NT2/D1 (cell line): ENCODE measurements at regions not wholly inside any gene's neighbourhood (a gene's known extent, or its start where the extent isn't known, plus 50 kb on each side); places are given as distances from the start of the nearest gene placed in this dataset.

Experiments
- DNase-seq: peaks from one replicate; pipeline ENCODE4 v3.0.0-alpha.2; 2011; ENCODE audit warnings: low read depth, low spot score
- H3K27me3 ChIP-seq: 2 replicates; pipeline ENCODE4 v1.6.0; 2011; ENCODE audit warnings: mild to moderate bottlenecking; ENCODE audit not compliant: insufficient read length, insufficient read depth
- H3K36me3 ChIP-seq: 2 replicates; pipeline ENCODE4 v1.6.1; 2011; ENCODE audit warnings: mild to moderate bottlenecking, low read length, mixed read lengths; ENCODE audit not compliant: insufficient read depth, insufficient read length
- H3K4me1 ChIP-seq: 2 replicates; pipeline ENCODE4 v1.5.1; 2011; ENCODE audit not compliant: insufficient read depth, insufficient read length
- H3K4me3 ChIP-seq: 2 replicates; pipeline ENCODE4 v1.5.1; 2011; ENCODE audit warnings: low read depth; ENCODE audit not compliant: insufficient read length
- H3K9ac ChIP-seq: 2 replicates; pipeline ENCODE4 v1.6.0; 2011; ENCODE audit warnings: low read depth; ENCODE audit not compliant: insufficient read length
- H3K9me3 ChIP-seq: 2 replicates; pipeline ENCODE4 v1.5.1; 2011; ENCODE audit warnings: mild to moderate bottlenecking, low read length; ENCODE audit not compliant: insufficient read depth
- SUZ12 ChIP-seq: IDR thresholded peaks from 2 replicates; pipeline ENCODE4 v1.6.1; 2011; ENCODE audit not compliant: insufficient read length, insufficient read depth; ENCODE audit errors: extremely low read depth
- YY1 ChIP-seq: IDR thresholded peaks from 2 replicates; pipeline ENCODE4 v1.6.1; 2011; ENCODE audit not compliant: insufficient read length, insufficient read depth
- ZNF274 ChIP-seq: IDR thresholded peaks from 2 replicates; pipeline ENCODE4 v1.6.1; 2011; ENCODE audit warnings: mild to moderate bottlenecking, low read depth, low read length

DNA sequence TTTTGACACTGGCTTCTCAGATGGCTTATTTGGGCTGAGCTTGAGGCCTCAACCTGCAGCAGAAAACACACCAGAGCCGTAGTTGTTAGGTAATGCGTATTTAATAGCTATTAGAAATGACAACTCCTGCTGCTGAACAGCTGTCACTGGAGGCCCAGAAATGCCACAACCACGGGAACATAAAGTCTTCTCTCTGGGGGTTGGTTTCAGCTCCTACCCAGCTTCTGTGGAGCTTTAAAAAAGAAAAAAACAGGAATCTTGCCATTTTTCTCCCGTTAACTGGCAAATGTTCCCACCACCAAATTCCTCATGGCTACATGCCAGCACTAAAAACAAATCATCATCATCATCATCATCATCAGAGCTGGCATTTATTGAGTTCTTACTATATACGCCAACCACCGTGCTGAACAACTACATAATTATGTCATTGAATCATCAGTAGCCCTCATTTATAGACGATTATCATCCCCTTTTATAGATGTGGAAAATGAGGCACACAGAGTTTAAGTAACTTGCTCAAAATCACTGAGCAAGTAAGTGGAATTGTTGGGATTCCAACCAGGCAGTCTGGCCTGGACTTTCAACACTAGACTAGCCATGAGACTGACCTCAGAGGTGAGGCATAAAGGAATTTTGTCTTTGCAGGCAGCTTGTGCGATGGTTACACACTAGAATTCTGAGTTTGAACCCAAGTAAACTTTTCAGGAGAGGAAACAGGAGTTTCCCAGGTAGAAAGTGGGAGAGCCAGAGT, 185.3 kb upstream of the WWC1 start:
- Histone ChIP-seq H3K9ac (no peak overlapping the region), H3K4me1 (peaks cover 3% of the 10 kb centered on the region), H3K9me3 (no peaks in the 10 kb centered on the region), H3K36me3 (no peaks in the 10 kb centered on the region), H3K27me3 (no peaks in the 10 kb centered on the region), H3K4me3 (no peak overlapping the region)
- TF ChIP-seq SUZ12, result no peak
- no peak for TF ChIP-seq ZNF274
- TF ChIP-seq YY1, result no peak
- no peak for DNase-seq

DNA sequence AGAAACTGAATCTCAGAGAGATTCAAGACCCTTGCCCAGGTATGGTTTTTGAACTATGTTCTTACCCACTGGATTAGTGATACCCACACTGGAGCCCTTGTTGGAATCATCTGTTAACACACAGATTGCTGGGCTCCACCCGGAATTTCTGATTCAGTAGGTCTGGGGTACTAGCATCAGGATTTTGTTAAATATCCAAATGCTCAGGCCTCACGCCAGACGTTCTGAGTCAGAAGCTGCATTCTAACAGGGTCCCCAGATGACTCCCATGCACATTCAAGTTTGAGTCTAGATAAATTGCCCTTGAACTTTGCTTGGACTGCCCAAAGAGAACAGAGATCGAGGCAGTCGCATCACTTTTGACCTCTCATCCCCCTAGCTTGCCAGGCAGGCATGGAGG, 182.0 kb upstream of the WWC1 start:
- peaks cover 3% of the 10 kb centered on the region for H3K4me1 ChIP-seq
- TF ChIP-seq YY1, result no peak
- no peak for TF ChIP-seq ZNF274
- no peak for TF ChIP-seq SUZ12
- DNase-seq, result no peak
- no peak overlapping the region for H3K9ac ChIP-seq
- no peaks in the 10 kb centered on the region for H3K36me3 ChIP-seq
- no peak overlapping the region for H3K4me3 ChIP-seq
- no peaks in the 10 kb centered on the region for H3K9me3 ChIP-seq
- no peaks in the 10 kb centered on the region for H3K27me3 ChIP-seq

DNA sequence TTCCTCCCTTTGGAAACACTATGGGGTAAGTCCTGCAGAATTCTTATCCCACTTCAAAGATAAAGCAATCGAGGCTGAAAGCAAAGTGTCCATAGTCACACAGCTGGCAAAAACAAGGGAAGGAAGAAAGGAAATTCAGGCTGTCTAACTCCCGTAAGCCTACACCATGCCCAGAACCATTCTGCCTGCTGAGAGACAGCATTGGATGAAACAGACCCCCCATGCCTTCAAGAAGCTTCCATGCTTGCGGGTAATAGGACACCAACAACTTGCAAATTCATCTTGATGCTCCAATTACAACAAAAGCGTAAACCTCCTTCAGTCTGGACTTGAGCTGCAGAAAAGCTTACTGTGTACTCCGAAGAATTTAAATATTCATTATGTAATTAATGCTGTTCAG, 181.1 kb upstream of the WWC1 start:
- DNase-seq, result no peak
- Histone ChIP-seq H3K9ac (no peak overlapping the region), H3K27me3 (no peaks in the 10 kb centered on the region), H3K4me1 (no peaks in the 10 kb centered on the region), H3K9me3 (no peaks in the 10 kb centered on the region), H3K36me3 (no peaks in the 10 kb centered on the region), H3K4me3 (no peak overlapping the region)
- no peak for TF ChIP-seq YY1
- no peak for TF ChIP-seq SUZ12
- no peak for TF ChIP-seq ZNF274

DNA sequence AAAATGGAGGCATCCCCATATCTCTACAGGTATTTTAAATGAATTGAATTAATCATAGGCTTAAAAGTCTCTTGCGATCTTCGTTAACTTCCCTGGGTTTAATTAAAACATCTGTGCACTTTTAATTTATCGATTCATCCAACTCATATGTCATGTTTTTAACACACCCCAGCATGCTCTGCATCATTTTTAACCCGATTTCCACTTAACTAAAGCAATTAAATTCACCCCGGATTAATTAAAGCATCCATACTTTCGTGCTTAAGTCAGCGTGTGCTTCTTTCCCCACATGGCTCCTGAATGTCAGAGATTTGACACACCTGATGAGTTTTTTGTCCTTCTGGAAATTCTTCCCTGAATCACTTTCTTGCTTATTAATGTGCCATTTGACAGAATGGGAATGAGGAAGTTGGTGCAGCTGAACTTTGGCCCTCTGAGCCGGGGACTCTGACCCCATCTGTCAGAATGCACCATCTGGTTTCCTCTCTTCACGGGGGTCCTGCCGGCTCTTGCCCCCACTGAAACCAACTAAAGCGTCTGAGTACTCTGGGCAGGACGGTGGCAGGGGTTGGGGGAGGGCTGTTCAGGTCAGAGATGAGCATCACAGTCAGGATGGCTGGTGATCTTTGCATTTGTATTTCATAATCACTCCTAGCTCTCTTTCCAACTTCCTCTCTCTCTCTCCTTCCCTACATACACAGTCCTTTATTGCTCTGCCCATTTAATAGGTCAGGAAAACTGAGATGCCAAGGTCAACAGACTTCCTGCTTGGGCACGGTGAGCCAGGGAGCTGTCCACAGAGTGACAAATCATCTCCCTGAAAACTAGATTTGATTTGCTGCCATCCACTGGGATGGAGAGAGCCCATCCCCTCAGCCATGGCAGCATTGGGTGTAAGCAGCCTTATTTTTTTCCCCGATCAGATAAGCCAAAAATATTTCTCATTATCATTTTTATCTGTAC, 180.3 kb upstream of the WWC1 start:
- Histone ChIP-seq H3K4me1 (no peaks in the 10 kb centered on the region), H3K9me3 (no peaks in the 10 kb centered on the region), H3K9ac (no peak overlapping the region), H3K27me3 (no peaks in the 10 kb centered on the region), H3K4me3 (no peak overlapping the region), H3K36me3 (no peaks in the 10 kb centered on the region)
- TF ChIP-seq ZNF274 (no peak), YY1 (no peak), SUZ12 (no peak)
- DNase-seq, result no peak

DNA sequence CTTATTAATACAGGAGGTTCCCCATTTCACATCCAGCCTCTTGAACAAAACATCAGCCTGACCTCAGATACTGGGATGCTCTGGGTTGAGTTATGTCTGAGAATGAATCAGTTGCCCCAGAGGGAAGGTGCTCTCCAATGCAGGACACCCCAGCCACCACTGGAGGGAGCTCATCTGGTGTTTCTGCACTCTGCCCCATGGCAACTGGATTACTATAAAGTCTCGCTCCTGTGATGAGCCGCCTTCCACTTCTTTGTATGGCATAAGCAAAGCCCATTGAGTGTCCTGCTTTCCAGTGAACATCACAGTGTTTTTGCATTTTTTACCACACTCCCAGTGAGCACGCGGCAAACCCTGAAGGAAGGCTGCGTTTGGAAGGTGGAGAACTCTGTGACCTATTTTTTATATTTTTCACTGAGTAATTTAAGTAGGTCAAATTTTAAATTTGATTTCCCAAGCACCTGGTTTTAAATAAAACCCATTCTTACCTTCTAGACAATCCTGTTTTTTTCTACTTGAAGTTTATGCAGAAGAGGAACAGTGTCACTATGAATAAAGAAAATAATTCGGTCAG, 176.9 kb upstream of the WWC1 start:
- TF ChIP-seq YY1, result no peak
- no peak for TF ChIP-seq SUZ12
- no peak for TF ChIP-seq ZNF274
- peaks cover 5% of the 10 kb centered on the region for H3K4me1 ChIP-seq
- no peaks in the 10 kb centered on the region for H3K9me3 ChIP-seq
- no peaks in the 10 kb centered on the region for H3K27me3 ChIP-seq
- H3K36me3 ChIP-seq, result no peaks in the 10 kb centered on the region
- peak; percentile 50 for DNase-seq
- H3K9ac ChIP-seq, result no peak overlapping the region
- H3K4me3 ChIP-seq, result no peak overlapping the region

DNA sequence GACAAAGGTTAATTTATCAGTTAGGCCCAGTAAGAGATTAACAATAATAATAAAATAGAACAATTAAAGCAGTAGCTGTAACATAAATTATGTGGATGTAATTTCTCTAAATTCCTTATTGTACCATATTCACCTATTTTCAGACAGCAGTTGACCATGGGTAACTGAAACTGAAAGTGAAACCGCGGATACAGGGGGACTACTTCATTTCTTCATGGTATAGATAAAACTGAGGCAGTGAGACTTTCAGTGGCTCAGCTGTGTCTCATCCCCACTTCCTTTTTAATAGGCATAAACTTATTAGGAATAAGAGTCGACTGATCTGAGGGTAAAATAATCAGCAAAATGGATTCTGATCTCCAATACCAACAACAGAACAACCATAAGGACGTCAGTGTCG, 174.0 kb upstream of the WWC1 start:
- DNase-seq, result no peak
- H3K4me1 ChIP-seq, result peaks cover 5% of the 10 kb centered on the region
- H3K36me3 ChIP-seq, result no peaks in the 10 kb centered on the region
- no peaks in the 10 kb centered on the region for H3K27me3 ChIP-seq
- no peak overlapping the region for H3K4me3 ChIP-seq
- H3K9ac ChIP-seq, result no peak overlapping the region
- H3K9me3 ChIP-seq, result no peaks in the 10 kb centered on the region
- TF ChIP-seq ZNF274 (no peak), SUZ12 (no peak), YY1 (no peak)

DNA sequence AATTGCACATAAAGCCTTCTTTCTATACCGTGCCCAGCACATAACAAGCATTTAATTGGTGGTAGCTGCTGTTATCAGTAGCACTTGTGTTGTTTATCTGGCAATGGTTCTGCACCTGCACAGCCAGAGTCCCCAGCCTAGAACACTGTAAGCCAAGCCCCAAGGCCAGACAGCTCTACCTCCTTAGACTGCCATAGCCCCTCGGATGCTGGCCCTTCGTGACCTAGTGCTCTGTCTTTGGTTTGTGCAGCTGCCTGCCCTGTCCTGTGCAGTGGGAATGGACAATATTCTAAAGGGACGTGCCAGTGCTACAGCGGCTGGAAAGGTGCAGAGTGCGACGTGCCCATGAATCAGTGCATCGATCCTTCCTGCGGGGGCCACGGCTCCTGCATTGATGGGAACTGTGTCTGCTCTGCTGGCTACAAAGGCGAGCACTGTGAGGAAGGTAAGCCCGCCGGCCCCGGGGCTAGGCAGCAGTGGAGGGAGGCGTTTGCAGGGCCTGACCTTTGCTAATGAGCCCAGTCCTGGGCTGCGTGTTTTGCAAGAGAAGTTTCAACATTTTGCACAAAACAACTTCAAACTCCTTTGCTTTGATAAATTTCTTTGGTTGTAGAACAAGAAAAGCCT, 173.3 kb upstream of the WWC1 start:
- TF ChIP-seq SUZ12 (no peak), ZNF274 (no peak), YY1 (no peak)
- Histone ChIP-seq H3K9ac (peak overlapping the region; percentile 26), H3K36me3 (no peaks in the 10 kb centered on the region), H3K27me3 (no peaks in the 10 kb centered on the region), H3K9me3 (no peaks in the 10 kb centered on the region), H3K4me1 (peaks cover 5% of the 10 kb centered on the region), H3K4me3 (no peak overlapping the region)
- no peak for DNase-seq
